ENCODE measurements at regions not wholly inside any gene's neighbourhood (a gene's known extent, or its start where the extent isn't known, plus 50 kb on each side); places are given as distances from the start of the nearest gene placed in this dataset.

- no peak for TF ChIP-seq CTCF (IDR thresholded peaks at IDR 0.05; ENCODE audit: unreplicated experiment)
- no peaks in the 10 kb centered on the region for H3K27me3 Mint-ChIP-seq
- H3K36me3 Mint-ChIP-seq (ENCODE audit: insufficient read depth): no peaks in the 10 kb centered on the region
- peaks cover 20% of the 10 kb centered on the region for H3K4me1 Mint-ChIP-seq (ENCODE audit: low read depth)
- no peak for DNase-seq (ENCODE audit: low spot score, unreplicated experiment)
- no peak overlapping the region for H3K4me3 Mint-ChIP-seq (ENCODE audit: low read depth)
- H3K27ac Mint-ChIP-seq: no peak overlapping the region
- no peaks in the 10 kb centered on the region for H3K9me3 Mint-ChIP-seq (ENCODE audit: low read depth)
These were observed 105.9 kb upstream of the SPACA1 start for GRCh38 chr6:87941556-87942358.

GRCh38 chr6:87939776-87940175 is 107.9 kb upstream of the SPACA1 start:
- Mint-ChIP-seq H3K27me3 (peaks cover 3% of the 10 kb centered on the region), H3K36me3 (ENCODE audit: insufficient read depth) (no peaks in the 10 kb centered on the region), H3K4me3 (ENCODE audit: low read depth) (no peak overlapping the region), H3K9me3 (ENCODE audit: low read depth) (no peaks in the 10 kb centered on the region), H3K27ac (no peak overlapping the region), H3K4me1 (ENCODE audit: low read depth) (peaks cover 9% of the 10 kb centered on the region)
- DNase-seq (ENCODE audit: low spot score, unreplicated experiment): no peak
- no peak for TF ChIP-seq CTCF (IDR thresholded peaks at IDR 0.05; ENCODE audit: unreplicated experiment)

GRCh38 chr6:87938287-87938686 is 109.4 kb upstream of the SPACA1 start:
- Mint-ChIP-seq H3K4me3 (ENCODE audit: low read depth) (no peak overlapping the region), H3K4me1 (ENCODE audit: low read depth) (peaks cover 5% of the 10 kb centered on the region), H3K27me3 (peaks cover 3% of the 10 kb centered on the region), H3K27ac (no peak overlapping the region), H3K36me3 (ENCODE audit: insufficient read depth) (no peaks in the 10 kb centered on the region), H3K9me3 (ENCODE audit: low read depth) (no peaks in the 10 kb centered on the region)
- no peak for TF ChIP-seq CTCF (IDR thresholded peaks at IDR 0.05; ENCODE audit: unreplicated experiment)
- DNase-seq (ENCODE audit: low spot score, unreplicated experiment): no peak

- no peak for TF ChIP-seq CTCF (IDR thresholded peaks at IDR 0.05; ENCODE audit: unreplicated experiment)
- Mint-ChIP-seq H3K36me3 (ENCODE audit: insufficient read depth) (no peaks in the 10 kb centered on the region), H3K9me3 (ENCODE audit: low read depth) (no peaks in the 10 kb centered on the region), H3K27me3 (peaks cover 3% of the 10 kb centered on the region), H3K4me3 (ENCODE audit: low read depth) (no peak overlapping the region), H3K27ac (peak overlapping the region; percentile 75), H3K4me1 (ENCODE audit: low read depth) (peaks cover 8% of the 10 kb centered on the region)
- DNase-seq (ENCODE audit: low spot score, unreplicated experiment): no peak
These were observed 111.6 kb upstream of the SPACA1 start for GRCh38 chr6:87936065-87936464.

GRCh38 chr6:87935196-87935595 is 112.4 kb upstream of the SPACA1 start:
- Mint-ChIP-seq H3K4me1 (ENCODE audit: low read depth) (peaks cover 10% of the 10 kb centered on the region), H3K27me3 (peaks cover 3% of the 10 kb centered on the region), H3K36me3 (ENCODE audit: insufficient read depth) (no peaks in the 10 kb centered on the region), H3K27ac (no peak overlapping the region), H3K4me3 (ENCODE audit: low read depth) (no peak overlapping the region), H3K9me3 (ENCODE audit: low read depth) (no peaks in the 10 kb centered on the region)
- no peak for DNase-seq (ENCODE audit: low spot score, unreplicated experiment)
- no peak for TF ChIP-seq CTCF (IDR thresholded peaks at IDR 0.05; ENCODE audit: unreplicated experiment)
